ENCODE measurements at regions not wholly inside any gene's neighbourhood (a gene's known extent, or its start where the extent isn't known, plus 50 kb on each side); places are given as distances from the start of the nearest gene placed in this dataset.
"Not testable (repeated sequence)": the region's sequence is repeated elsewhere in the genome, so short reads cannot be mapped to it uniquely, and the experiment has no call there.

- DNase-seq (ENCODE audit: low spot score), result no peak
Measured at GRCh38 chr3:140752499-140752898, 74.6 kb downstream of the TRIM42 start.

- no peak for DNase-seq (ENCODE audit: low spot score)
Measured at GRCh38 chr3:140753865-140754754, 76.2 kb downstream of the TRIM42 start.

GRCh38 chr3:140754936-140755335 is 77.1 kb downstream of the TRIM42 start:
- no peak for DNase-seq (ENCODE audit: low spot score)

GRCh38 chr3:140756240-140757016 is 78.6 kb downstream of the TRIM42 start:
- no peak for DNase-seq (ENCODE audit: low spot score)

GRCh38 chr3:140758791-140759444 is 81.1 kb downstream of the TRIM42 start:
- DNase-seq (ENCODE audit: low spot score), result no peak

- no peak for DNase-seq (ENCODE audit: low spot score)
Measured at GRCh38 chr3:140760324-140761075, 82.6 kb downstream of the TRIM42 start.

- DNase-seq (ENCODE audit: low spot score), result no peak
Measured at GRCh38 chr3:140761076-140761639, 83.3 kb downstream of the TRIM42 start.

- DNase-seq (ENCODE audit: low spot score), result no peak
Measured at GRCh38 chr3:140762746-140763145, 84.9 kb downstream of the TRIM42 start.

GRCh38 chr3:140763532-140763931 is 85.7 kb downstream of the TRIM42 start:
- no peak for DNase-seq (ENCODE audit: low spot score)

- no peak for DNase-seq (ENCODE audit: low spot score)
Measured at GRCh38 chr3:140765246-140765645, 87.4 kb downstream of the TRIM42 start.

GRCh38 chr3:140766465-140766864 is 88.6 kb downstream of the TRIM42 start:
- DNase-seq (ENCODE audit: low spot score), result no peak

- DNase-seq (ENCODE audit: low spot score), result no peak
Measured at GRCh38 chr3:140767566-140767965, 89.7 kb downstream of the TRIM42 start.

GRCh38 chr3:140768941-140769340 is 91.1 kb downstream of the TRIM42 start:
- no peak for DNase-seq (ENCODE audit: low spot score)

- no peak for DNase-seq (ENCODE audit: low spot score)
Measured at GRCh38 chr3:140769951-140770350, 92.1 kb downstream of the TRIM42 start.

- DNase-seq (ENCODE audit: low spot score), result no peak
Measured at GRCh38 chr3:140770977-140771667, 93.3 kb downstream of the TRIM42 start.

GRCh38 chr3:140777631-140778233 is 99.9 kb downstream of the TRIM42 start:
- no peak for DNase-seq (ENCODE audit: low spot score)

- DNase-seq (ENCODE audit: low spot score), result no peak
Measured at GRCh38 chr3:140791368-140791767, 113.5 kb downstream of the TRIM42 start.

- no peak for DNase-seq (ENCODE audit: low spot score)
Measured at GRCh38 chr3:140794507-140794906, 116.6 kb downstream of the TRIM42 start.

GRCh38 chr3:140802898-140803297 is 125.0 kb downstream of the TRIM42 start:
- DNase-seq (ENCODE audit: low spot score), result not testable (repeated sequence)

GRCh38 chr3:140809316-140809715 is 131.5 kb downstream of the TRIM42 start:
- no peak for DNase-seq (ENCODE audit: low spot score)

Data from HuH-7.5 (cell line).